GM18520 (cell line): ENCODE measurements at regions not wholly inside any gene's neighbourhood (a gene's known extent, or its start where the extent isn't known, plus 50 kb on each side); places are given as distances from the start of the nearest gene placed in this dataset.
"Not testable (repeated sequence)": the region's sequence is repeated elsewhere in the genome, so short reads cannot be mapped to it uniquely, and the experiment has no call there.

Experiments
- ATAC-seq: cut with Tn5 transposase; IDR thresholded peaks from one replicate; pipeline ENCODE4 v1.9.1; 2021; ENCODE audit not compliant: unreplicated experiment

GRCh38 chrX:122135070-122135469, 1049.0 kb upstream of the GRIA3 start:
- ATAC-seq, result no peak

DNA sequence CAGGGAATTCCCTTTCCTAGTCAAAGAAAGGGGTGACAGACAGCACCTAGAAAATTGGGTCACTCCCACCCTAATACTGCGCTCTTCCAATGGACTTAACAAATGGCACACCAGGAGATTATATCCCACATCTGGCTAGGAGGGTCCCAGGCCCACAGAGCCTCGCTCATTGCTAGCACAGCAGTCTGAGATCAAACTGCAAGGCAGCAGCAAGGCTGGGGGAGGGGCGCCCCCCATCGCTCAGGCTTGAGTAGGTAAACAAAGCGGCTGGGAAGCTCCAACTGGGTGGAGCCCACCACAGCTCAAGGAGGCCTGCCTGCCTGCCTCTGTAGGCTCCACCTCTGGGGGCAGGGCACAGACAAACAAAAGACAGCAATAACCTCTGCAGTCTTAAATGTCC, 1043.9 kb upstream of the GRIA3 start:
- not testable (repeated sequence) for ATAC-seq

GRCh38 chrX:122154019-122154418, 1030.1 kb upstream of the GRIA3 start:
- ATAC-seq, result no peak

GRCh38 chrX:122168241-122168640, 1015.8 kb upstream of the GRIA3 start:
- no peak for ATAC-seq

GRCh38 chrX:122184791-122185190, 999.3 kb upstream of the GRIA3 start:
- no peak for ATAC-seq

GRCh38 chrX:122187069-122187713, 996.9 kb upstream of the GRIA3 start:
- no peak for ATAC-seq

DNA sequence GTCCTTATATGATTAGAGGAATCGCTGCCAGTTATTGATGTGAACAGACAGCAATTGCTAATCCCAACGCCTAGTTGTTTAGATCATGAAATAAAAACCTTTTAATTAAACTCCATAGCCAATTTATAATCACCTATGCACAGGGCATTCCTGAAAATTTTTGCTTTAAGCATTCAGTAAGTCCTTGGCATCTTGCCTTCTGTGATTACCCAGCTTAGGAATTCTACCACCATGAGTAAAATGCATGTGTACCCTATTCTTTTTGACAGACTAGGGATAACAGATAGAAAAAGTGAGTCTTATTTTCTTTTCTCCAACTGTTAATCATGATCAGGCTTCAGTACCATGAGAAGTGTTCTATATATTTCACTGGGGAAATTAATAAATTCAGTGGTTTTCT, 995.3 kb upstream of the GRIA3 start:
- ATAC-seq, result no peak

DNA sequence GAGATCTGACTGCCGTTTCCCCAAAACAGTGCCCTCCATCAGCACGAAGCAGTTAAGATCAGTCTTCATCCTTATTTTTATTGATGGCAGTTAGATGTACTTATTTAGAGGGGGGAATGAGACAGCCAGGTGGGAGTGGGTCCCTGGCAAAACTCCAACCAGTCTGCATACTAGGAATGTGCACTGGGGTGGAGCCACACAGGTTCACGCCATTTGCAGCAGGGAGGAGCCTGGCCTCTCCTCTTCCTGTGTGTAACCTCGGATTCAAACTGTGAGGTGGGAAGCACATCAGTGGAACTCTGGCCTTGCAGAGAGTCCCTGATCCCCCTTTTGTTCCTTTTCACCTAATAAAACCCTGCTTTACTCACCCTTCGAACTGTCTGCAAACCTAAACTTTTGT, 987.7 kb upstream of the GRIA3 start:
- ATAC-seq, result no peak

- ATAC-seq, result no peak
Measured at GRCh38 chrX:122203399-122203798, 980.7 kb upstream of the GRIA3 start.

DNA sequence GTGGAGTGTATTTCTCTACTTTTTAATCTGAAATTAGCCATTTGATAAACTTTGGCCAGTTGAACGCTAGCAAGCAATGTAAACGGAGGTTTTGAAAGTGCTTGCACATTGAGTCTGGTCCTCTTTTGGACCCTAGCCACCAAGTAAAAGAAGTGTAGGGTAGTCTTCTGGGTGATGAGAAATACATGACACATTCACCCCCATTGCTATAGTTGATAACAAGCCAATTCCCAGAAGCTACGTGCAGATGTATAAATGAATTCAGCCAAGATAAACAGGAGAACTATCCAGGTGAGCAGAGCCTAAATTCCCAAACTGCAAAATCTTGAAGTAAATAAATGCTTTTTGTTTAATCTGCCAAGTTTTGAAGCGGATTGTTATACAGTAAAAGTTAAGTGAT, 965.4 kb upstream of the GRIA3 start:
- no peak for ATAC-seq

- ATAC-seq, result no peak
Measured at GRCh38 chrX:122219226-122219625, 964.9 kb upstream of the GRIA3 start.

- no peak for ATAC-seq
Measured at GRCh38 chrX:122219735-122220134, 964.3 kb upstream of the GRIA3 start.

GRCh38 chrX:122220644-122221373, 963.3 kb upstream of the GRIA3 start:
- ATAC-seq, result no peak

DNA sequence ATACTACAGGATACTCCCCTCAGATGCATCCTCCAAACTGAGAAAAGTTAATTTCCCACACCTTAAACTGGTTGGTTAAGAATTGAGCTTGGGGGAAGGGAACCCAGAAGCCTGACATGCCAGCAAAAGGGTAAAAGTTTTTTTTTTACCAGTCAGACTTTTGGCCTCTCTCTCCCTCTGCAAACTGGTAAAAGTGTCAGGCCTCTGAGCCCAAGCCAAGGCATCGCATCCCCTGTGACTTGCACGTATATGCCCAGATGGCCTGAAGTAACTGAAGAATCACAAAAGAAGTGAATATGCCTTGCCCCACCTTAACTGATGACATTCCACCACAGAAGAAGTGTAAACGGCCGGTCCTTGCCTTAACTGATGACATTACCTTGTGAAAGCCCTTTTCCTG, 962.3 kb upstream of the GRIA3 start:
- ATAC-seq, result not testable (repeated sequence)

GRCh38 chrX:122224137-122224536, 959.9 kb upstream of the GRIA3 start:
- ATAC-seq, result not testable (repeated sequence)

- ATAC-seq, result no peak
Measured at GRCh38 chrX:122238801-122239200, 945.3 kb upstream of the GRIA3 start.

GRCh38 chrX:122241959-122242358, 942.1 kb upstream of the GRIA3 start:
- ATAC-seq, result no peak

GRCh38 chrX:122244080-122244479, 940.0 kb upstream of the GRIA3 start:
- ATAC-seq, result no peak

DNA sequence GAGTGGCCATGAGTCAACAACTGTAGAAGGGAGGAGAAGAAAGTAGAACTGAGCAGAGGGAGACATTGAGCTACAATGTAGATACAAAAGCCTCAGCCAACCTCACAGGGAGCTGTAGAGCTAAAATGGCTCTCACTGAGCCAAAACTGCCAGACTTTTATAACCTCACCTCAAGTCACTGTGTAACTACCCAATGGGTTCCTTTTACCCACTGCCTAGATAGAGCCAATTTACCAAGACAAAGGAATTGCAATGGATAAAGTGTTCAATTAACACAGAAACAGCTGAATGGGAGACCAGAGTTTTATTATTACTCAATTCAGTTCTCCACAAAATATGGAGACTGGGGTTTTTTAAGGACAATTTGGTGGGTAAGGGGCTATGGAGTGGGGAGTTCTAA, 938.9 kb upstream of the GRIA3 start:
- no peak for ATAC-seq

DNA sequence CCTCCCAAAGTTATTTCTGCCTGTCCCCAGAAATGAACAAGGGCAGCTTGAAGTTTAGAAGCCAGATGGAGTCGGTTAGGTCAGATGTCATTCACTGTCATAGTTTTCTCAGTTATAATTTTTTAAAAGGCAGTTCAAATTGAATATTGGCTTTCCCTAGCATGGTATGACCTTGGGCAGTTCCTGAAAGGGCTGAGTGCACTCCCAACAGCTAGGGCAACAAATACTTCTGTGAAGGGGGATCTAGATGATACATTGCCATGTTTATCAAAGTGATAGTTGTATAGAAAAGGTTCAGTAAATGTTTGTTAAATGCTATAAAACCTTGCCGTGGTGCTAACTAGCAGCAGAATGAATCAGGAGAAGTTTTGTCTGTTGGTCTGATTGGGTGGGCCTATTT, 938.1 kb upstream of the GRIA3 start:
- ATAC-seq, result no peak

DNA sequence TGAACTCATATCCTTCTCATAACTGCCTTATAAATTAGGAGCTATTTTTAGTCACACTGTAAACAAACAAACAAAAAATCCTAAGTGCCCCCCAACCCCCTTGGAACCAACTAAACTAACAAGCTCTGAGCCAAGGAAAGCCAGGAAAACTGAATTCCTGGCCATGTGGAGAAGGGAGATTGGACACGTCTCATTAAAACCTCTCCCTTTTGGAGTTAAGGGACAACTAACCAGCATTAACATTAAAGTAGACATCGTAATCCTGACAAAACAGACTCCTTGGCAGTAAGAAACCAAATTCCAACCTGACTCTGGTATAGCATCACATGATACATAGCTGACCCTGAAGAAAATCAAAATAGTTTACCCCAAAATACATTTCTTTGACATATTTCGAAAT, 937.1 kb upstream of the GRIA3 start:
- no peak for ATAC-seq

DNA sequence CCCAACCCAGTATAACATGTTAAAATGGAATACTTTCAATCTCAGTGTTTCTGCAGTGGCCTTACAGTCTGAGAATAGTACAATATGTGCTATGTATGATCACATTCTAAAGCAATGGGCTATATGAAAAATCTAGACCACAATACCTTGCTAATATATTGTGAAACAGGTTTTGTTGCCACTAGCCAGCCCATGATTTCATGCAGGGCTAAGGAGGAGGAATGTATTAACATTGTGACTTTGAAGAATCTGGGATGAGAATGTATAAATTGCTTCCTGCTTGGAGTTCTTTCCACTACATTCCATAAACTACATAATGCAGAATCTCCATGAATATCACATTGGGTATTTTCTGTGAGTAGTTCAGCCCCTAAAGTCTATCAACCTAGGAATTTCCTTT, 935.4 kb upstream of the GRIA3 start:
- no peak for ATAC-seq

DNA sequence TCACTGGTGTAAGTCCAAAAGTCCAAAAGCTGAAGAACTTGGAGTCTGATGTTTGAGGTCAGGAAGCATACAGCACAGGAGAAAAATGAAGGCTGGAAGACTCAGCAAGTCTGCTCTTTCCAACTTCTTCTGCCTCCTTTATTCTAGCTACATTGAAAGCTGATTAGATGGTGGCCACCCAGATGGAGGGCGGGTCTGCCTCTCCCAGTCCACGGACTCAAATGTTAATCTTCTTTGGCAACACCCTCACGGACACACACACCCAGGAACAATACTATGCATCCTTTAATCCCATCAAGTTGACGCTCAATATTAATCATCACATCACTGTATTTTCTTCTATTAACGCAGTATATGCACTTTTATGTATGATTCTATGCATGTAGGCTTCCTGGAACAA, 931.6 kb upstream of the GRIA3 start:
- ATAC-seq, result no peak
